ENCODE measurements at regions not wholly inside any gene's neighbourhood (a gene's known extent, or its start where the extent isn't known, plus 50 kb on each side); places are given as distances from the start of the nearest gene placed in this dataset.

GRCh38 chr1:208570362-208570761, 326.2 kb upstream of the PLXNA2 start:
- no peak for DNase-seq (ENCODE audit: low read depth in 2 of 3, low spot score in 2 of 3)

- no peak for DNase-seq (ENCODE audit: low read depth in 2 of 3, low spot score in 2 of 3)
Observed at GRCh38 chr1:208576425-208576824, 332.2 kb upstream of the PLXNA2 start.

- DNase-seq (ENCODE audit: low read depth in 2 of 3, low spot score in 2 of 3), result no peak
Observed at GRCh38 chr1:208577381-208577905, 333.3 kb upstream of the PLXNA2 start.

- no peak for DNase-seq (ENCODE audit: low read depth in 2 of 3, low spot score in 2 of 3)
Observed at GRCh38 chr1:208581209-208581608, 337.0 kb upstream of the PLXNA2 start.

- no peak for DNase-seq (ENCODE audit: low read depth in 2 of 3, low spot score in 2 of 3)
Observed at GRCh38 chr1:208581667-208582066, 337.5 kb upstream of the PLXNA2 start.

GRCh38 chr1:208584167-208584755, 340.1 kb upstream of the PLXNA2 start:
- no peak for DNase-seq (ENCODE audit: low read depth in 2 of 3, low spot score in 2 of 3)

GRCh38 chr1:208587110-208587509, 342.9 kb upstream of the PLXNA2 start:
- no peak for DNase-seq (ENCODE audit: low read depth in 2 of 3, low spot score in 2 of 3)

- DNase-seq (ENCODE audit: low read depth in 2 of 3, low spot score in 2 of 3), result no peak
Observed at GRCh38 chr1:208593306-208594006, 349.3 kb upstream of the PLXNA2 start.

- DNase-seq (ENCODE audit: low read depth in 2 of 3, low spot score in 2 of 3), result no peak
Observed at GRCh38 chr1:208595236-208595635, 351.1 kb upstream of the PLXNA2 start.

- DNase-seq (ENCODE audit: low read depth in 2 of 3, low spot score in 2 of 3), result no peak
Observed at GRCh38 chr1:208595745-208596144, 351.6 kb upstream of the PLXNA2 start.

GRCh38 chr1:208597571-208597970, 353.4 kb upstream of the PLXNA2 start:
- DNase-seq (ENCODE audit: low read depth in 2 of 3, low spot score in 2 of 3), result no peak

- DNase-seq (ENCODE audit: low read depth in 2 of 3, low spot score in 2 of 3), result no peak
Observed at GRCh38 chr1:208598021-208598420, 353.8 kb upstream of the PLXNA2 start.

- DNase-seq (ENCODE audit: low read depth in 2 of 3, low spot score in 2 of 3), result no peak
Observed at GRCh38 chr1:208599063-208599462, 354.9 kb upstream of the PLXNA2 start.

GRCh38 chr1:208600456-208601190, 356.4 kb upstream of the PLXNA2 start:
- no peak for DNase-seq (ENCODE audit: low read depth in 2 of 3, low spot score in 2 of 3)

- no peak for DNase-seq (ENCODE audit: low read depth in 2 of 3, low spot score in 2 of 3)
Observed at GRCh38 chr1:208601561-208601960, 357.4 kb upstream of the PLXNA2 start.

GRCh38 chr1:208603721-208604120, 359.5 kb upstream of the PLXNA2 start:
- DNase-seq (ENCODE audit: low read depth in 2 of 3, low spot score in 2 of 3), result no peak

- no peak for DNase-seq (ENCODE audit: low read depth in 2 of 3, low spot score in 2 of 3)
Observed at GRCh38 chr1:208604295-208604694, 360.1 kb upstream of the PLXNA2 start.

- DNase-seq (ENCODE audit: low read depth in 2 of 3, low spot score in 2 of 3), result no peak
Observed at GRCh38 chr1:208606959-208607358, 362.8 kb upstream of the PLXNA2 start.

- no peak for DNase-seq (ENCODE audit: low read depth in 2 of 3, low spot score in 2 of 3)
Observed at GRCh38 chr1:208607616-208608015, 363.4 kb upstream of the PLXNA2 start.

GRCh38 chr1:208614610-208615009, 370.4 kb upstream of the PLXNA2 start:
- no peak for DNase-seq (ENCODE audit: low read depth in 2 of 3, low spot score in 2 of 3)

GRCh38 chr1:208615371-208615770, 371.2 kb upstream of the PLXNA2 start:
- DNase-seq (ENCODE audit: low read depth in 2 of 3, low spot score in 2 of 3), result no peak

- no peak for DNase-seq (ENCODE audit: low read depth in 2 of 3, low spot score in 2 of 3)
Observed at GRCh38 chr1:208616776-208617175, 372.6 kb upstream of the PLXNA2 start.
